Brain microvascular endothelial cell (primary cell): ENCODE measurements at regions not wholly inside any gene's neighbourhood (a gene's known extent, or its start where the extent isn't known, plus 50 kb on each side); places are given as distances from the start of the nearest gene placed in this dataset.

ENCODE experiments used
- DNase-seq: peaks from one replicate; pipeline ENCODE4 v3.0.0-alpha.2; 2020
- H3K27ac ChIP-seq: fragments of 250-450 bp; sonication (Bioruptor Pico); 2 replicates; pipeline ENCODE4 v1.5.1; 2020; ENCODE audit warnings: mild to moderate bottlenecking, moderate library complexity
- H3K27me3 ChIP-seq: fragments of 250-450 bp; sonication (Bioruptor Pico); replicated peaks from 2 replicates; pipeline ENCODE4 v1.5.1; 2020; ENCODE audit warnings: mild to moderate bottlenecking
- H3K36me3 ChIP-seq: fragments of 250-450 bp; sonication (Bioruptor Pico); replicated peaks from 2 replicates; pipeline ENCODE4 v1.5.1; 2020; ENCODE audit warnings: mild to moderate bottlenecking
- H3K4me3 ChIP-seq: 2 replicates; pipeline ENCODE4 v1.5.1; 2011; ENCODE audit warnings: low read depth, mild to moderate bottlenecking, control low read depth, low read length, moderate library complexity
- CTCF ChIP-seq: IDR thresholded peaks from 2 replicates; pipeline ENCODE4 v1.5.1; 2011; ENCODE audit warnings: low read depth, mild to moderate bottlenecking, moderate library complexity, low read length, control low read depth, inconsistent platforms; ENCODE audit errors: missing control alignments
- in situ Hi-C: cut with HindIII; loops from 2 replicates; pipeline ENCODE4 v1.10.0; 2017; ENCODE audit warnings: low sequenced_read_pairs, low pct_ligation_motif_present

GRCh38 chr6:105968603-105969333 lies 117.4 kb upstream of the PRDM1 start:
- no peak for TF ChIP-seq CTCF
- in situ Hi-C loops: no loop called here

GRCh38 chr6:105967917-105968602 lies 118.1 kb upstream of the PRDM1 start:
- no peak for DNase-seq
- Histone ChIP-seq H3K4me3 (no peak overlapping the region), H3K27me3 (no peaks in the 10 kb centered on the region), H3K36me3 (no peaks in the 10 kb centered on the region), H3K27ac (no peak overlapping the region)
- in situ Hi-C loops: no loop called here
- no peak for TF ChIP-seq CTCF

More at GRCh38 chr6:105968603-105969333, 117.4 kb upstream of the PRDM1 start:
- Histone ChIP-seq H3K27me3 (no peaks in the 10 kb centered on the region), H3K27ac (no peak overlapping the region), H3K4me3 (no peak overlapping the region), H3K36me3 (no peaks in the 10 kb centered on the region)
- no peak for DNase-seq

- Histone ChIP-seq H3K36me3 (no peaks in the 10 kb centered on the region), H3K27ac (no peak overlapping the region), H3K27me3 (no peaks in the 10 kb centered on the region), H3K4me3 (no peak overlapping the region)
- no peak for DNase-seq
- no peak for TF ChIP-seq CTCF
- in situ Hi-C loops: no loop called here
Observed at GRCh38 chr6:105966481-105966880, 119.7 kb upstream of the PRDM1 start.

GRCh38 chr6:105964979-105965760 lies 121.0 kb upstream of the PRDM1 start:
- DNase-seq: no peak
- TF ChIP-seq CTCF: no peak

GRCh38 chr6:105954148-105954547 lies 132.0 kb upstream of the PRDM1 start:
- Histone ChIP-seq H3K4me3 (no peak overlapping the region), H3K27me3 (no peaks in the 10 kb centered on the region), H3K36me3 (no peaks in the 10 kb centered on the region), H3K27ac (no peak overlapping the region)
- DNase-seq: no peak
- TF ChIP-seq CTCF: no peak
- in situ Hi-C loops: no loop called here

More at GRCh38 chr6:105964979-105965760, 121.0 kb upstream of the PRDM1 start:
- Histone ChIP-seq H3K27ac (no peak overlapping the region), H3K36me3 (no peaks in the 10 kb centered on the region), H3K4me3 (no peak overlapping the region), H3K27me3 (no peaks in the 10 kb centered on the region)
- in situ Hi-C loops: no loop called here
